Endothelial cell (in vitro differentiated cells): ENCODE measurements at regions not wholly inside any gene's neighbourhood (a gene's known extent, or its start where the extent isn't known, plus 50 kb on each side); places are given as distances from the start of the nearest gene placed in this dataset.

Experiments used
- DNase-seq: peaks from one replicate; pipeline ENCODE4 v3.0.0; 2021; ENCODE audit warnings: low spot score
- H3K27ac Mint-ChIP-seq: one replicate; pipeline ENCODE4 v1.8.0; 2021; ENCODE audit warnings: mixed read lengths, inconsistent platforms; ENCODE audit not compliant: unreplicated experiment
- H3K27me3 Mint-ChIP-seq: one replicate; pipeline ENCODE4 v1.8.0; 2021; ENCODE audit warnings: mild to moderate bottlenecking, moderate library complexity, mixed read lengths, inconsistent platforms; ENCODE audit not compliant: unreplicated experiment
- H3K36me3 Mint-ChIP-seq: one replicate; pipeline ENCODE4 v1.8.0; 2021; ENCODE audit warnings: mild to moderate bottlenecking, low read depth, mixed read lengths, inconsistent platforms; ENCODE audit not compliant: unreplicated experiment
- H3K4me1 Mint-ChIP-seq: one replicate; pipeline ENCODE4 v1.8.0; 2021; ENCODE audit warnings: mild to moderate bottlenecking, mixed read lengths, inconsistent platforms; ENCODE audit not compliant: unreplicated experiment
- H3K4me3 Mint-ChIP-seq: one replicate; pipeline ENCODE4 v1.8.0; 2021; ENCODE audit warnings: mild to moderate bottlenecking, mixed read lengths, inconsistent platforms; ENCODE audit not compliant: unreplicated experiment
- H3K9me3 Mint-ChIP-seq: one replicate; pipeline ENCODE4 v1.8.0; 2021; ENCODE audit warnings: mixed read lengths, inconsistent platforms; ENCODE audit not compliant: unreplicated experiment
- CTCF ChIP-seq: fragments of 200-600 bp; sonication (generic); IDR thresholded peaks from one replicate; pipeline ENCODE4 v1.5.0; 2021; ENCODE audit warnings: antibody characterized with exemption; ENCODE audit not compliant: unreplicated experiment

- H3K27me3 Mint-ChIP-seq: peaks cover 2% of the 10 kb centered on the region
- no peak overlapping the region for H3K27ac Mint-ChIP-seq
- no peaks in the 10 kb centered on the region for H3K36me3 Mint-ChIP-seq
- no peak for TF ChIP-seq CTCF
- H3K9me3 Mint-ChIP-seq: no peaks in the 10 kb centered on the region
- no peak overlapping the region for H3K4me3 Mint-ChIP-seq
- peaks cover 10% of the 10 kb centered on the region for H3K4me1 Mint-ChIP-seq
- no peak for DNase-seq
These were observed 87.4 kb downstream of the FAM9B start for GRCh38 chrX:8946563-8946962.

- no peaks in the 10 kb centered on the region for H3K27me3 Mint-ChIP-seq
- H3K36me3 Mint-ChIP-seq: no peaks in the 10 kb centered on the region
- no peak overlapping the region for H3K4me3 Mint-ChIP-seq
- H3K9me3 Mint-ChIP-seq: no peaks in the 10 kb centered on the region
- H3K27ac Mint-ChIP-seq: no peak overlapping the region
- H3K4me1 Mint-ChIP-seq: no peaks in the 10 kb centered on the region
- no peak for TF ChIP-seq CTCF
- no peak for DNase-seq
These were observed 94.6 kb downstream of the FAM9B start for GRCh38 chrX:8939322-8939721.

- TF ChIP-seq CTCF: no peak
- Mint-ChIP-seq H3K27ac (no peak overlapping the region), H3K4me3 (no peak overlapping the region), H3K27me3 (no peaks in the 10 kb centered on the region), H3K36me3 (no peaks in the 10 kb centered on the region), H3K4me1 (peaks cover 5% of the 10 kb centered on the region), H3K9me3 (no peaks in the 10 kb centered on the region)
- no peak for DNase-seq
These were observed 106.2 kb downstream of the FAM9B start for GRCh38 chrX:8927701-8928100.

- TF ChIP-seq CTCF: no peak
- Mint-ChIP-seq H3K4me3 (no peak overlapping the region), H3K9me3 (no peaks in the 10 kb centered on the region), H3K27me3 (no peaks in the 10 kb centered on the region), H3K4me1 (peaks cover 5% of the 10 kb centered on the region), H3K27ac (no peak overlapping the region), H3K36me3 (no peaks in the 10 kb centered on the region)
- DNase-seq: no peak
These were observed 106.8 kb downstream of the FAM9B start for GRCh38 chrX:8927066-8927635.

- Mint-ChIP-seq H3K36me3 (no peaks in the 10 kb centered on the region), H3K27ac (no peak overlapping the region), H3K4me1 (peaks cover 5% of the 10 kb centered on the region), H3K4me3 (no peak overlapping the region), H3K9me3 (no peaks in the 10 kb centered on the region), H3K27me3 (no peaks in the 10 kb centered on the region)
- no peak for DNase-seq
- no peak for TF ChIP-seq CTCF
These were observed 112.3 kb downstream of the FAM9B start for GRCh38 chrX:8921615-8922014.
